Activated CD8-positive, alpha-beta T cell treated with anti-CD3 and anti-CD28 coated beads for 36 hours (primary cell): ENCODE measurements at regions not wholly inside any gene's neighbourhood (a gene's known extent, or its start where the extent isn't known, plus 50 kb on each side); places are given as distances from the start of the nearest gene placed in this dataset.

Experiments
- ATAC-seq: fragments of 200-7000 bp; cut with Tn5 transposase; one replicate; pipeline ENCODE4 v1.10.0; 2021; ENCODE audit warnings: mild to moderate bottlenecking, moderate library complexity
- CTCF ChIA-PET: fragments of 350-600 bp; sonication (Branson Sonifier 250); formaldehyde crosslinking; loops from one replicate; lab custom pipeline; 2021; ENCODE audit warnings: antibody characterized with exemption; lab: Charles Lee
- POLR2A ChIA-PET: fragments of 350-600 bp; sonication (Branson Sonifier 250); formaldehyde crosslinking; loops from one replicate; lab custom pipeline; 2021; ENCODE audit warnings: antibody characterized with exemption; lab: Charles Lee
- DNase-seq: peaks from one replicate; pipeline ENCODE4 v3.0.0-alpha.2; 2020
- H3K27ac Mint-ChIP-seq: one replicate; pipeline ENCODE4 v1.8.0; 2021; ENCODE audit warnings: mild to moderate bottlenecking, mixed read lengths
- H3K27me3 Mint-ChIP-seq: one replicate; pipeline ENCODE4 v1.8.0; 2021; ENCODE audit warnings: mixed read lengths
- H3K36me3 Mint-ChIP-seq: one replicate; pipeline ENCODE4 v1.8.0; 2021; ENCODE audit warnings: low read depth, mixed read lengths
- H3K4me1 Mint-ChIP-seq: one replicate; pipeline ENCODE4 v1.8.0; 2021; ENCODE audit warnings: low read depth, mixed read lengths
- H3K4me3 Mint-ChIP-seq: one replicate; pipeline ENCODE4 v1.8.0; 2021; ENCODE audit warnings: mild to moderate bottlenecking, moderate library complexity, mixed read lengths
- H3K9me3 Mint-ChIP-seq: one replicate; pipeline ENCODE4 v1.8.0; 2021; ENCODE audit warnings: mixed read lengths
- intact Hi-C: fragments of 100-400 bp; cut with micrococcal nuclease; formaldehyde crosslinking; loops from one replicate; pipeline ENCODE4 v1.10.0; 2022
- TF ChIP-seq, protein P1 (sequence below): fragments of 200-600 bp; IDR thresholded peaks from one replicate; pipeline ENCODE4 v1.8.0; 2022; ENCODE audit warnings: antibody characterized with exemption, mild to moderate bottlenecking

DNA sequence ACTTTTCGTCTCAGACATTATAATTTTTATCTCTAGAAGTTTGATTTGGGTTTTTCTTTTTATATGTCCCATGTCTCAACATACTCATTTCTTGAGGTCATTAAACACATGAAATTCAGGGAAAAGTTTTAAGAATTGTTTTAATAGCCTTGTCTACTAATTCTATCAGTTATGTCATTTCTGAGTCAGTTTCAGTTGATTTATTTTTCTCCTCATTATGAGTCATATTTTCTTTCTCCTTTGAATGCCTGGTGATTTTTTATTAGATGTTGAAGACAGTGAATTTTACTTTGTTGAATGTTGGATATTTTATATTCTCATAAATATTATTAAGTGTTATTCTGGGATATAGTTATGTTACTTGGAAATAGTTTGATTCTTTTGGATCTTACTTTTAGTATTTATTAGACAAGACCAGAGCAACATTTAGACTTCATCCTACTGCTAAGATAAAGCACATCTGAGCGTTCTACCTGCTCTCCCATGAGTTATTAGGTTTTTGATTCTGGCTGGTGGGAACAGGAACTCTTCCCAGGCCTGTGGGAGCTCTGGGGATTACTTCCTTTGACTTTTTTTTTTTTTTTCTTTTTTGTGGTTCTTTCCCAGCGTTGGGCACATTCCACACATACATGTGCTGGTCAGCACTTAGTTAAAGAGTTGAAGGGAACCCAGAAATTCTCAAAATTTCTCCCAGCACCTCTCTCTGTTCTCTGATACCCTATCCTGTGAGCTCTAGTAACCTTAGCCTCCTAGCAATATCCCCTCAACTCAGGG lies 1157.7 kb downstream of the BCL11B start:
- H3K4me1 Mint-ChIP-seq: peaks cover 28% of the 10 kb centered on the region
- no peaks in the 10 kb centered on the region for H3K27me3 Mint-ChIP-seq
- ATAC-seq (no peak), DNase-seq (no peak)
- CTCF ChIA-PET: interaction anchor here (0.9 to 2.0 kb wide), 2 partner anchors 13 to 137 kb away, joined by 4 read pairs; no protein-coding TSS in a partner anchor
- intact Hi-C loops: no loop called here
- peak overlapping the region; percentile 61 for H3K27ac Mint-ChIP-seq
- TF ChIP-seq, protein P1, sequence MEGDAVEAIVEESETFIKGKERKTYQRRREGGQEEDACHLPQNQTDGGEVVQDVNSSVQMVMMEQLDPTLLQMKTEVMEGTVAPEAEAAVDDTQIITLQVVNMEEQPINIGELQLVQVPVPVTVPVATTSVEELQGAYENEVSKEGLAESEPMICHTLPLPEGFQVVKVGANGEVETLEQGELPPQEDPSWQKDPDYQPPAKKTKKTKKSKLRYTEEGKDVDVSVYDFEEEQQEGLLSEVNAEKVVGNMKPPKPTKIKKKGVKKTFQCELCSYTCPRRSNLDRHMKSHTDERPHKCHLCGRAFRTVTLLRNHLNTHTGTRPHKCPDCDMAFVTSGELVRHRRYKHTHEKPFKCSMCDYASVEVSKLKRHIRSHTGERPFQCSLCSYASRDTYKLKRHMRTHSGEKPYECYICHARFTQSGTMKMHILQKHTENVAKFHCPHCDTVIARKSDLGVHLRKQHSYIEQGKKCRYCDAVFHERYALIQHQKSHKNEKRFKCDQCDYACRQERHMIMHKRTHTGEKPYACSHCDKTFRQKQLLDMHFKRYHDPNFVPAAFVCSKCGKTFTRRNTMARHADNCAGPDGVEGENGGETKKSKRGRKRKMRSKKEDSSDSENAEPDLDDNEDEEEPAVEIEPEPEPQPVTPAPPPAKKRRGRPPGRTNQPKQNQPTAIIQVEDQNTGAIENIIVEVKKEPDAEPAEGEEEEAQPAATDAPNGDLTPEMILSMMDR: no peak
- POLR2A ChIA-PET: interaction anchor here (1.7 kb wide), 1 partner anchor 23 kb away, joined by 6 read pairs; no protein-coding TSS in a partner anchor
- no peaks in the 10 kb centered on the region for H3K9me3 Mint-ChIP-seq
- no peak overlapping the region for H3K4me3 Mint-ChIP-seq
- H3K36me3 Mint-ChIP-seq: peaks cover 4% of the 10 kb centered on the region

GRCh38 chr14:98114946-98115345 lies 1157.1 kb downstream of the BCL11B start:
- Mint-ChIP-seq H3K27ac (peak overlapping the region; percentile 61), H3K4me3 (no peak overlapping the region), H3K9me3 (no peaks in the 10 kb centered on the region), H3K36me3 (peaks cover 4% of the 10 kb centered on the region), H3K27me3 (no peaks in the 10 kb centered on the region), H3K4me1 (peaks cover 28% of the 10 kb centered on the region)
- ChIA-PET POLR2A (interaction anchor here (1.7 kb wide), 1 partner anchor 23 kb away, joined by 6 read pairs; no protein-coding TSS in a partner anchor), CTCF (interaction anchor here (0.9 kb wide), 1 partner anchor 138 kb away, joined by 4 read pairs; no protein-coding TSS in a partner anchor)
- ATAC-seq (no peak), DNase-seq (no peak)
- TF ChIP-seq, protein P1: no peak
- intact Hi-C loops: no loop called here

- DNase-seq (no peak), ATAC-seq (no peak)
- intact Hi-C loops: no loop called here
- no peak overlapping the region for H3K27ac Mint-ChIP-seq
- CTCF ChIA-PET: interaction anchor here (1.5 kb wide), 1 partner anchor 17 kb away, joined by 4 read pairs; no protein-coding TSS in a partner anchor
- POLR2A ChIA-PET: interaction anchor here (0.8 to 1.1 kb wide), 2 partner anchors 13 to 15 kb away, joined by 3 read pairs; no protein-coding TSS in a partner anchor
- H3K36me3 Mint-ChIP-seq: peaks cover 9% of the 10 kb centered on the region
- peaks cover 9% of the 10 kb centered on the region for H3K9me3 Mint-ChIP-seq
- H3K4me1 Mint-ChIP-seq: peaks cover 37% of the 10 kb centered on the region
- no peak overlapping the region for H3K4me3 Mint-ChIP-seq
- TF ChIP-seq, protein P1: no peak
- H3K27me3 Mint-ChIP-seq: no peaks in the 10 kb centered on the region
Observed at GRCh38 chr14:98118749-98119148, 1153.2 kb downstream of the BCL11B start.

- CTCF ChIA-PET: interaction anchor here (2.1 kb wide), 1 partner anchor 11 kb away, joined by 8 read pairs; no protein-coding TSS in a partner anchor
- H3K27me3 Mint-ChIP-seq: no peaks in the 10 kb centered on the region
Observed at GRCh38 chr14:98119739-98120138, 1152.3 kb downstream of the BCL11B start.

More at GRCh38 chr14:98119739-98120138, 1152.3 kb downstream of the BCL11B start:
- POLR2A ChIA-PET: interaction anchor here (1.3 kb wide), 1 partner anchor 16 kb away, joined by 3 read pairs; no protein-coding TSS in a partner anchor
- Mint-ChIP-seq H3K4me1 (peaks cover 27% of the 10 kb centered on the region), H3K4me3 (no peak overlapping the region), H3K27ac (no peak overlapping the region), H3K9me3 (peaks cover 9% of the 10 kb centered on the region), H3K36me3 (peaks cover 7% of the 10 kb centered on the region)
- TF ChIP-seq, protein P1: no peak
- intact Hi-C loops: no loop called here
- ATAC-seq (no peak), DNase-seq (no peak)
